PC-3 (cell line): ENCODE measurements at regions not wholly inside any gene's neighbourhood (a gene's known extent, or its start where the extent isn't known, plus 50 kb on each side); places are given as distances from the start of the nearest gene placed in this dataset.

Source experiments
- ATAC-seq: fragments of 200-7000 bp; cut with Tn5 transposase; 2 replicates; pipeline ENCODE4 v1.9.1; 2020; ENCODE audit warnings: mild to moderate bottlenecking, moderate library complexity
- BruUV-seq: library from RNA; stranded (reverse); fragments of 400-500 nt; replicated peaks from 2 replicates; lab custom pipeline; 2021; lab: Mats Ljungman, UMichigan
- CTCF ChIA-PET: fragments of 300-600 bp; sonication (Branson Sonifier 250); formaldehyde crosslinking; loops from one replicate; lab custom pipeline; 2022; ENCODE audit warnings: antibody characterized with exemption; lab: Charles Lee
- POLR2A ChIA-PET: fragments of 300-600 bp; sonication (Branson Sonifier 250); formaldehyde crosslinking; loops from one replicate; lab custom pipeline; 2022; ENCODE audit warnings: antibody characterized with exemption; ENCODE audit not compliant: unreplicated experiment; lab: Charles Lee
- DNase-seq: peaks from one replicate; pipeline ENCODE4 v3.0.0-alpha.2; 2015
- H2AFZ ChIP-seq: fragments of 300-600 bp; sonication (generic); 2 replicates; pipeline ENCODE4 v1.6.0; 2016; ENCODE audit warnings: antibody characterized with exemption, low read length
- H3F3A ChIP-seq: fragments of 300-600 bp; sonication (generic); one replicate; pipeline ENCODE4 v1.6.0; 2017; ENCODE audit warnings: antibody characterized with exemption, low read length, control low read depth, mild to moderate bottlenecking; ENCODE audit not compliant: unreplicated experiment
- H3K27ac ChIP-seq: fragments of 300-600 bp; sonication (generic); 2 replicates; pipeline ENCODE4 v1.5.1; 2016; ENCODE audit warnings: mild to moderate bottlenecking, low read length
- H3K27me3 ChIP-seq: fragments of 300-600 bp; sonication (generic); 2 replicates; pipeline ENCODE4 v1.6.1; 2016; ENCODE audit warnings: low read length, mixed read lengths
- H3K36me3 ChIP-seq: fragments of 300-600 bp; sonication (generic); 2 replicates; pipeline ENCODE4 v1.6.1; 2016; ENCODE audit warnings: low read depth, mixed run types, low read length, mixed read lengths
- H3K4me1 ChIP-seq: fragments of 300-600 bp; sonication (generic); 2 replicates; pipeline ENCODE4 v1.5.1; 2016; ENCODE audit warnings: low read length; ENCODE audit not compliant: insufficient read depth
- H3K4me2 ChIP-seq: fragments of 300-600 bp; sonication (generic); 2 replicates; pipeline ENCODE4 v1.6.0; 2016; ENCODE audit warnings: low read length
- H3K4me3 ChIP-seq: fragments of 300-600 bp; sonication (generic); 2 replicates; pipeline ENCODE4 v1.5.1; 2016; ENCODE audit warnings: mild to moderate bottlenecking, low read length, mixed read lengths
- H3K79me2 ChIP-seq: fragments of 300-600 bp; sonication (generic); 2 replicates; pipeline ENCODE4 v1.6.1; 2017; ENCODE audit warnings: low read length, mixed read lengths
- H3K9ac ChIP-seq: fragments of 300-600 bp; sonication (generic); 2 replicates; pipeline ENCODE4 v1.6.0; 2016; ENCODE audit warnings: mild to moderate bottlenecking, low read length
- H3K9me2 ChIP-seq: fragments of 300-600 bp; sonication (generic); replicated peaks from 2 replicates; pipeline ENCODE4 v1.6.1; 2016; ENCODE audit warnings: mixed run types, low read length, mixed read lengths
- H3K9me3 ChIP-seq: fragments of 300-600 bp; sonication (generic); 2 replicates; pipeline ENCODE4 v1.6.1; 2016; ENCODE audit warnings: low read length, mixed read lengths
- H4K20me1 ChIP-seq: fragments of 300-600 bp; sonication (generic); 2 replicates; pipeline ENCODE4 v1.6.1; 2016; ENCODE audit warnings: low read length, mixed read lengths
- EZH2 ChIP-seq: fragments of 300-600 bp; sonication (generic); IDR thresholded peaks from one replicate; pipeline ENCODE4 v1.6.1; 2017; ENCODE audit warnings: antibody characterized with exemption, mild to moderate bottlenecking, low read length; ENCODE audit not compliant: unreplicated experiment
- EZH2phosphoT487 ChIP-seq: fragments of 300-600 bp; sonication (generic); IDR thresholded peaks from 2 replicates; pipeline ENCODE4 v1.6.1; 2018; ENCODE audit warnings: mild to moderate bottlenecking, antibody characterized with exemption, low read length, borderline replicate concordance
- intact Hi-C: fragments of 100-400 bp; cut with micrococcal nuclease; formaldehyde crosslinking; loops from 2 replicates; pipeline ENCODE4 v1.9.0; 2023
- TF ChIP-seq, protein P1 (sequence below): fragments of 300-600 bp; sonication (generic); conservative IDR thresholded peaks from 2 replicates; pipeline ENCODE4 v1.5.1; 2017; ENCODE audit warnings: antibody characterized with exemption, low read depth, mild to moderate bottlenecking, low read length

DNA sequence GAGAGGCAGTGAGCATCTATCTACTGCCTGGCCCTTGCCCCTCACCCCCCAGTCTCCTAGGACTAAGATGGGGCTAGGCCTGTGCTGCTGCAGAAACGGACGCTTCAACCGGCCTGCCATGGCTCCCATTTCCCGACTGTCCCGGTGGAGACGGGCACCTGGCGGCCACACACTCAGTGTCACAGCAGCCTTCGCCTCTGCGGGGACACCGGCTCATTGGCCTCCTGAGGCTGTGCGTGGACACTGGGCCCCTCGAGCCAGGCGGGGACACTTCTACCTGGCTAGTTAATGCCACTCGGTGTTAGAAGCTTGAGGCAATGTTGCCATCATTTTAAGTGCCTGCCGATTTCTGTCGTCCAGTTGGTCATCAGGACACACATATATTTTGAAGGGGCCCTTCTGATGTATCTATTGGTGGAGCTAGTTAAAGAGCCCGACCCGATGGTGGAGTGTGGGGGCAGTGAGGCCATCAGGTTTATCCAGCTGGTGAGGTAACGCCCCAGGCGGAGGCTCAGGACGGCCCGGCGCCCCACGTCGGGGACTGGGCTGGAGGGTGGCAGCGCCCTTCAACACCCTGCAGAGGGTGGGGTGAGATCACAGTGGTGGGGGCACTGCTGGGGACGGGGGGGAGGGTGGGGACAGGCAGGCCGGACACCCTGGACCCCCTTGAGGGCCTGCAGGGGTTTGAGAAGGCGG lies 58.9 kb upstream of the GATA5 start:
- intact Hi-C loops = no loop called here
- no TSS peak for BruUV-seq
- H3K36me3 ChIP-seq = no peaks in the 10 kb centered on the region
- no peaks in the 10 kb centered on the region for H3K9me2 ChIP-seq
- H3K27ac ChIP-seq = no peak overlapping the region
- H3F3A ChIP-seq = no peaks in the 10 kb centered on the region
- H3K27me3 ChIP-seq = no peaks in the 10 kb centered on the region
- H2AFZ ChIP-seq = no peak overlapping the region
- ATAC-seq (no peak), DNase-seq (no peak)
- H4K20me1 ChIP-seq = no peaks in the 10 kb centered on the region
- no peak for TF ChIP-seq EZH2phosphoT487
- no peaks in the 10 kb centered on the region for H3K79me2 ChIP-seq
- H3K4me3 ChIP-seq = no peak overlapping the region
- ChIA-PET CTCF (no interaction called here), POLR2A (no interaction called here)
- H3K9ac ChIP-seq = no peak overlapping the region
- H3K4me2 ChIP-seq = no peak overlapping the region
- H3K4me1 ChIP-seq = no peaks in the 10 kb centered on the region
- no peaks in the 10 kb centered on the region for H3K9me3 ChIP-seq

DNA sequence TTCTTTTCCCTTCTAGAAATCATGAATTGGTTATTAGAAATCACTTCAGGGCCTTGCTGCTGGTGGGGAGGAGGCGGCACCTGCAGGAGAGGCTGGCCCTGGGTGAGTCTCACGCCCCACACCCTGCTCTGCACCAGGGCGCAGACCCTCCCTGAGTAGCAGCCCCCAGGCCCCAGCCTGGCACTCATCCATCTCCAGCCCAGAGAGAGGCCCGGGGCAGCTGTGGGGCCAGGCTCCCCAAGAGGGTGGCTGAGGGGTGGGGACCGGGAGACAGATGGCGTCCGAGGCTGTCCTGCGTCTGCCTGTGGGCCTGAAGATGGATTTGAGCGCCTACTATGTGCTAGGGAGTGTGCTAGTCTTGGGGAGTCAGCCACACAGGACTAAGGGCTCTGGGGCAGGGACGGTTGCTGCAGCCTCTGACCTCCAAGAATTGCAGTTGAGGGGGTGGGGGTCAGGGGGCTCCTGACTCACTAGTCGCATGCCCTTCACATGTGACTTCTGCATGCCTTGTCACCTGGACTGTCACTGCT lies 59.6 kb upstream of the GATA5 start:
- H3K79me2 ChIP-seq = no peaks in the 10 kb centered on the region
- no peaks in the 10 kb centered on the region for H3K9me3 ChIP-seq
- no peak for TF ChIP-seq EZH2phosphoT487
- TF ChIP-seq, protein P1, sequence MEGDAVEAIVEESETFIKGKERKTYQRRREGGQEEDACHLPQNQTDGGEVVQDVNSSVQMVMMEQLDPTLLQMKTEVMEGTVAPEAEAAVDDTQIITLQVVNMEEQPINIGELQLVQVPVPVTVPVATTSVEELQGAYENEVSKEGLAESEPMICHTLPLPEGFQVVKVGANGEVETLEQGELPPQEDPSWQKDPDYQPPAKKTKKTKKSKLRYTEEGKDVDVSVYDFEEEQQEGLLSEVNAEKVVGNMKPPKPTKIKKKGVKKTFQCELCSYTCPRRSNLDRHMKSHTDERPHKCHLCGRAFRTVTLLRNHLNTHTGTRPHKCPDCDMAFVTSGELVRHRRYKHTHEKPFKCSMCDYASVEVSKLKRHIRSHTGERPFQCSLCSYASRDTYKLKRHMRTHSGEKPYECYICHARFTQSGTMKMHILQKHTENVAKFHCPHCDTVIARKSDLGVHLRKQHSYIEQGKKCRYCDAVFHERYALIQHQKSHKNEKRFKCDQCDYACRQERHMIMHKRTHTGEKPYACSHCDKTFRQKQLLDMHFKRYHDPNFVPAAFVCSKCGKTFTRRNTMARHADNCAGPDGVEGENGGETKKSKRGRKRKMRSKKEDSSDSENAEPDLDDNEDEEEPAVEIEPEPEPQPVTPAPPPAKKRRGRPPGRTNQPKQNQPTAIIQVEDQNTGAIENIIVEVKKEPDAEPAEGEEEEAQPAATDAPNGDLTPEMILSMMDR = no peak
- TF ChIP-seq EZH2 = no peak
- no peak for ATAC-seq
- no peak overlapping the region for H3K4me3 ChIP-seq
- no peak overlapping the region for H3K9ac ChIP-seq
- CTCF ChIA-PET = no interaction called here
- no peaks in the 10 kb centered on the region for H3K27me3 ChIP-seq
- no peak overlapping the region for H3K4me2 ChIP-seq
- H3K4me1 ChIP-seq = no peaks in the 10 kb centered on the region
- no TSS peak for BruUV-seq
- intact Hi-C loops = no loop called here
- no peaks in the 10 kb centered on the region for H3F3A ChIP-seq
- POLR2A ChIA-PET = no interaction called here
- H3K9me2 ChIP-seq = no peaks in the 10 kb centered on the region
- no peaks in the 10 kb centered on the region for H4K20me1 ChIP-seq
- no peak overlapping the region for H2AFZ ChIP-seq
- no peak overlapping the region for H3K27ac ChIP-seq
- no peaks in the 10 kb centered on the region for H3K36me3 ChIP-seq
- no peak for DNase-seq

DNA sequence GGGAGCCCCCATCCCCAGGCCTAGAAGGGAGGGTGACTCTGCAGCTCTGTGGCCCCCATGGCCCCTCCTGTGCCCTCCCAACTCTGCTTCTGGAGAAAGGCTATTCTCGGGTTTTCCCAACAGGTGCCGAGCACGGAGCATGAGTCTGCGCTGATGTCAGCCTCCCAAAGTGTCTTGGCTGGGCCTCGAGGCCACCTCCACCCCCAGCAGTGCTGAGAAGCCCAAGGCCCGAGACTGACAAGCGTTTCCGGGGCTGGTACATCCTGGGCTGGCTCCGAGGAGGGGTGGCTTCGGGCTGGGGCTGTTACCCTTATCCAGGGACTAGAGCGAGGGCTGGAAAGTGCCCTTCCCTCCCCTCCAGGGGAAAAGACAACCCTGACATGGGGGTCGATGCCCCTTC lies 60.2 kb upstream of the GATA5 start:
- no peaks in the 10 kb centered on the region for H3K4me1 ChIP-seq
- H3F3A ChIP-seq = no peaks in the 10 kb centered on the region
- H3K9me3 ChIP-seq = no peaks in the 10 kb centered on the region
- H3K4me3 ChIP-seq = no peak overlapping the region
- H3K79me2 ChIP-seq = no peaks in the 10 kb centered on the region
- no TSS peak for BruUV-seq
- ATAC-seq (no peak), DNase-seq (no peak)
- ChIA-PET POLR2A (no interaction called here), CTCF (no interaction called here)
- no peaks in the 10 kb centered on the region for H3K9me2 ChIP-seq
- intact Hi-C loops = no loop called here
- no peaks in the 10 kb centered on the region for H4K20me1 ChIP-seq
- no peak for TF ChIP-seq EZH2phosphoT487
- no peak for TF ChIP-seq EZH2
- TF ChIP-seq, protein P1 = no peak
- H2AFZ ChIP-seq = no peak overlapping the region
- no peaks in the 10 kb centered on the region for H3K36me3 ChIP-seq
- no peaks in the 10 kb centered on the region for H3K27me3 ChIP-seq
- no peak overlapping the region for H3K4me2 ChIP-seq
- H3K27ac ChIP-seq = no peak overlapping the region
- H3K9ac ChIP-seq = no peak overlapping the region
